ENCODE measurements at regions not wholly inside any gene's neighbourhood (a gene's known extent, or its start where the extent isn't known, plus 50 kb on each side); places are given as distances from the start of the nearest gene placed in this dataset.

GRCh38 chr5:14090755-14091154, 52.4 kb upstream of the TRIO start:
- H3K4me3 ChIP-seq (ENCODE audit: low read depth, low read length), result no peak overlapping the region
- TF ChIP-seq, protein P1, sequence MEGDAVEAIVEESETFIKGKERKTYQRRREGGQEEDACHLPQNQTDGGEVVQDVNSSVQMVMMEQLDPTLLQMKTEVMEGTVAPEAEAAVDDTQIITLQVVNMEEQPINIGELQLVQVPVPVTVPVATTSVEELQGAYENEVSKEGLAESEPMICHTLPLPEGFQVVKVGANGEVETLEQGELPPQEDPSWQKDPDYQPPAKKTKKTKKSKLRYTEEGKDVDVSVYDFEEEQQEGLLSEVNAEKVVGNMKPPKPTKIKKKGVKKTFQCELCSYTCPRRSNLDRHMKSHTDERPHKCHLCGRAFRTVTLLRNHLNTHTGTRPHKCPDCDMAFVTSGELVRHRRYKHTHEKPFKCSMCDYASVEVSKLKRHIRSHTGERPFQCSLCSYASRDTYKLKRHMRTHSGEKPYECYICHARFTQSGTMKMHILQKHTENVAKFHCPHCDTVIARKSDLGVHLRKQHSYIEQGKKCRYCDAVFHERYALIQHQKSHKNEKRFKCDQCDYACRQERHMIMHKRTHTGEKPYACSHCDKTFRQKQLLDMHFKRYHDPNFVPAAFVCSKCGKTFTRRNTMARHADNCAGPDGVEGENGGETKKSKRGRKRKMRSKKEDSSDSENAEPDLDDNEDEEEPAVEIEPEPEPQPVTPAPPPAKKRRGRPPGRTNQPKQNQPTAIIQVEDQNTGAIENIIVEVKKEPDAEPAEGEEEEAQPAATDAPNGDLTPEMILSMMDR (IDR thresholded peaks at IDR 0.05; ENCODE audit: borderline replicate concordance, insufficient read depth, low read depth, low read length), result no peak

- TF ChIP-seq, protein P1 (IDR thresholded peaks at IDR 0.05; ENCODE audit: borderline replicate concordance, insufficient read depth, low read depth, low read length), result no peak
Observed at GRCh38 chr5:14090290-14090689, 52.9 kb upstream of the TRIO start.

GRCh38 chr5:14089198-14089597, 53.9 kb upstream of the TRIO start:
- TF ChIP-seq, protein P1 (IDR thresholded peaks at IDR 0.05; ENCODE audit: borderline replicate concordance, insufficient read depth, low read depth, low read length), result no peak

More at GRCh38 chr5:14090290-14090689, 52.9 kb upstream of the TRIO start:
- H3K4me3 ChIP-seq (ENCODE audit: low read depth, low read length), result no peak overlapping the region

DNA sequence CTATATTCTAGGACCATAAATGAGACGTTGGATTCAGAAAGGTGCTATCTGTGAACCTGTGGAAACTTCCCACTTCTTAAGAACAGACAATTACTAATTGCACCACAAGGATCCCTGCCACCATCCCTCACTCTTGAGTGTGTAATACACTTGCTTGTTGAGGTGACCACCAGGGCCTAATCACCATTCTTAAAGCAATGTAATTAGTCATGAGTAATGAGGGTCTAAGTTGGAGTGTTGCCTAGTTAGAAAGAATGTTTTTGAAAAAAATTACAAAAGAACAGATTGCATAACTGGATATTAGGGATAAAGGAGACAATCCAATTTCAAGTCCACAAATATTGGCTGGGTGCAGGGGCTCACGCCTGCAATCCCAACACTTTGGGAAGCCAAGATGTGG, 56.9 kb upstream of the TRIO start:
- TF ChIP-seq, protein P1 (IDR thresholded peaks at IDR 0.05; ENCODE audit: borderline replicate concordance, insufficient read depth, low read depth, low read length), result no peak
- H3K4me3 ChIP-seq (ENCODE audit: low read depth, low read length), result no peak overlapping the region

More at GRCh38 chr5:14089198-14089597, 53.9 kb upstream of the TRIO start:
- no peak overlapping the region for H3K4me3 ChIP-seq (ENCODE audit: low read depth, low read length)

DNA sequence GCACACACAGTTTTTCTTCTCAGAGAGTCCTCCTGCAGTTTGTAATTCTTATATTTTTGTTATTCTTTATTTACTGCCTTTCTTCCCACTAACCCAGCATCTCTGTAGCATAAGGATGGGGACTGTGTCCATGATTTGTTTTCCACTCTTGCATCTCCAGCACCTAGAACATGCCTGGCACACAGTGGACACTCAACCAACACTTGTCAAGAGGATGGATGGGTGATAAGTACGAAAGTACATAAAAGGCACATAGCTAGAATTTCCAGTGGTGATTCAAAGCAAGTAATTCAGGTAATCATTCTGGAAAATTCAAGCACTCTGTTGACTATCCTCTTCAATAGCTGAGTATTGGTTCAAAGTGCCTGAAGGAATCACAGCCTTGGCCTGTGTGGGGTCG, 60.2 kb upstream of the TRIO start:
- TF ChIP-seq, protein P1 (IDR thresholded peaks at IDR 0.05; ENCODE audit: borderline replicate concordance, insufficient read depth, low read depth, low read length), result no peak
- H3K4me3 ChIP-seq (ENCODE audit: low read depth, low read length), result no peak overlapping the region

DNA sequence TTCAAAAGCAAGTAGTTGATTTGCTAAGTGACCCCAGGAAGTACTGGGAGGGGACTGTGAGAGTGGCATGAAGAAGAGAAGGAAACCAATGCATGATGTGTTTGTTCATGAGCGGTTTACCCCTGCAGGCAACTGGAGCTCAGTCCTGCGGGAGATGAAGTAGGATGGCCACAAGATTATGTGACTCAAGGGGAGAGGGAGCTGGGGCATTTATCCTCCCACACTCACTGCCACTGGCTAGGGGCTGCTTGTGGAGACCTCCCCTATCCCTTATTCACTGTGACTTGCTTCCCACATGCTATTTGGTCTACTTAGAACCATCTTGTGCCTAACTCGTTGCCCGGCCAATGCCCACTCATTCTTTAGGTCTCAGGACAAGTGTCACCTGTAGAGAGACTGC, 60.6 kb upstream of the TRIO start:
- TF ChIP-seq, protein P1 (IDR thresholded peaks at IDR 0.05; ENCODE audit: borderline replicate concordance, insufficient read depth, low read depth, low read length), result no peak
- H3K4me3 ChIP-seq (ENCODE audit: low read depth, low read length), result no peak overlapping the region

GRCh38 chr5:14081791-14082190, 61.4 kb upstream of the TRIO start:
- no peak overlapping the region for H3K4me3 ChIP-seq (ENCODE audit: low read depth, low read length)
- TF ChIP-seq, protein P1 (IDR thresholded peaks at IDR 0.05; ENCODE audit: borderline replicate concordance, insufficient read depth, low read depth, low read length), result no peak
